ENCODE measurements at regions not wholly inside any gene's neighbourhood (a gene's known extent, or its start where the extent isn't known, plus 50 kb on each side); places are given as distances from the start of the nearest gene placed in this dataset.

DNA sequence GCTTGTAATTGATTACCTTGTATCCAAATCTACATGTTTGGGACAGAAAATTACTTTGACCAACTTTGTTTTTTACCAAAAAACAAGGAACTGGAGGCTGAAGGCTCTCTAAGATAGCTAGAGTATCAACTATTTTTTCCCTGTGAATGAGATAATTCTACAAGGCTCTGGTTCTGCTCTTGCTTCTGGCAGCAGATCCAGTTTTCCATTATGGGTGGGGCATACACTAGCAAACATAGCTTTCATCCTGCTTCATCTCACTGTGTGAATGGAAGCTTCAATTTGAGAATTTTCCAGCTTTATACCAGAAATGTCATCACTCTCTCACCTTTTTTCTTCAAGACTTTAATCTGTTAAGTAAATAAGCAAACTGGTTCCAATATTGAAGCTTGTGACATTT lies 249.7 kb downstream of the RPRM start:
- H3K4me1 ChIP-seq (ENCODE audit: low read length) = peaks cover 9% of the 10 kb centered on the region; the same call in 1 of the 2 replicates
- H3K79me2 ChIP-seq (ENCODE audit: low read length) = peaks cover 67% of the 10 kb centered on the region
- no peaks in the 10 kb centered on the region for H3K27me3 ChIP-seq (replicated peaks; ENCODE audit: insufficient read depth, low read length)
- H3K9me3 ChIP-seq (replicated peaks; ENCODE audit: insufficient read depth, low read length) = no peaks in the 10 kb centered on the region
- H3K4me2 ChIP-seq (ENCODE audit: low read depth, low read length) = no peak overlapping the region
- DNase-seq = no peak
- TF ChIP-seq EZH2 (optimal IDR thresholded peaks at IDR 0.05; ENCODE audit: low read depth, low read length) (no peak), EZH2phosphoT487 (IDR thresholded peaks at IDR 0.05; ENCODE audit: low read length) (no peak), CTCF (IDR thresholded peaks at IDR 0.05; ENCODE audit: low read length) (no peak)
- peaks cover 5% of the 10 kb centered on the region; the same call in 1 of the 2 replicates for H4K20me1 ChIP-seq (ENCODE audit: insufficient read depth, low read length)
- H3K4me3 ChIP-seq (ENCODE audit: low read length) = no peak overlapping the region
- no peaks in the 10 kb centered on the region; the same call in 1 of the 2 replicates for H3K36me3 ChIP-seq (replicated peaks; ENCODE audit: insufficient read depth, low read length)
- no peak overlapping the region for H3K27ac ChIP-seq (ENCODE audit: low read length)
- no peak overlapping the region for H2AFZ ChIP-seq (ENCODE audit: low read length)
- H3K9me2 ChIP-seq (replicated peaks; ENCODE audit: insufficient read depth, low read length) = no peaks in the 10 kb centered on the region
- H3K9ac ChIP-seq (ENCODE audit: low read length) = no peak overlapping the region
- no peaks in the 10 kb centered on the region for H3F3A ChIP-seq (ENCODE audit: insufficient read depth, low read length)

- TF ChIP-seq EZH2 (optimal IDR thresholded peaks at IDR 0.05; ENCODE audit: low read depth, low read length) = no peak
- TF ChIP-seq CTCF (IDR thresholded peaks at IDR 0.05; ENCODE audit: low read length) = no peak
- no peak overlapping the region for H3K4me3 ChIP-seq (ENCODE audit: low read length)
- H3K9ac ChIP-seq (ENCODE audit: low read length) = no peak overlapping the region
- H3K79me2 ChIP-seq (ENCODE audit: low read length) = peaks cover 65% of the 10 kb centered on the region
- H3K9me3 ChIP-seq (replicated peaks; ENCODE audit: insufficient read depth, low read length) = no peaks in the 10 kb centered on the region
- H3K9me2 ChIP-seq (replicated peaks; ENCODE audit: insufficient read depth, low read length) = no peaks in the 10 kb centered on the region
- no peak overlapping the region for H3K4me2 ChIP-seq (ENCODE audit: low read depth, low read length)
- peaks cover 5% of the 10 kb centered on the region; the same call in 1 of the 2 replicates for H4K20me1 ChIP-seq (ENCODE audit: insufficient read depth, low read length)
- no peaks in the 10 kb centered on the region for H3K27me3 ChIP-seq (replicated peaks; ENCODE audit: insufficient read depth, low read length)
- no peak overlapping the region for H2AFZ ChIP-seq (ENCODE audit: low read length)
- no peak overlapping the region for H3K27ac ChIP-seq (ENCODE audit: low read length)
- DNase-seq = no peak
- H3K4me1 ChIP-seq (ENCODE audit: low read length) = peaks cover 9% of the 10 kb centered on the region; the same call in 1 of the 2 replicates
- no peaks in the 10 kb centered on the region; the same call in 1 of the 2 replicates for H3K36me3 ChIP-seq (replicated peaks; ENCODE audit: insufficient read depth, low read length)
- no peaks in the 10 kb centered on the region; the same call in 1 of the 2 replicates for H3F3A ChIP-seq (ENCODE audit: insufficient read depth, low read length)
Measured at GRCh38 chr2:153227981-153228380, 250.6 kb downstream of the RPRM start.

DNA sequence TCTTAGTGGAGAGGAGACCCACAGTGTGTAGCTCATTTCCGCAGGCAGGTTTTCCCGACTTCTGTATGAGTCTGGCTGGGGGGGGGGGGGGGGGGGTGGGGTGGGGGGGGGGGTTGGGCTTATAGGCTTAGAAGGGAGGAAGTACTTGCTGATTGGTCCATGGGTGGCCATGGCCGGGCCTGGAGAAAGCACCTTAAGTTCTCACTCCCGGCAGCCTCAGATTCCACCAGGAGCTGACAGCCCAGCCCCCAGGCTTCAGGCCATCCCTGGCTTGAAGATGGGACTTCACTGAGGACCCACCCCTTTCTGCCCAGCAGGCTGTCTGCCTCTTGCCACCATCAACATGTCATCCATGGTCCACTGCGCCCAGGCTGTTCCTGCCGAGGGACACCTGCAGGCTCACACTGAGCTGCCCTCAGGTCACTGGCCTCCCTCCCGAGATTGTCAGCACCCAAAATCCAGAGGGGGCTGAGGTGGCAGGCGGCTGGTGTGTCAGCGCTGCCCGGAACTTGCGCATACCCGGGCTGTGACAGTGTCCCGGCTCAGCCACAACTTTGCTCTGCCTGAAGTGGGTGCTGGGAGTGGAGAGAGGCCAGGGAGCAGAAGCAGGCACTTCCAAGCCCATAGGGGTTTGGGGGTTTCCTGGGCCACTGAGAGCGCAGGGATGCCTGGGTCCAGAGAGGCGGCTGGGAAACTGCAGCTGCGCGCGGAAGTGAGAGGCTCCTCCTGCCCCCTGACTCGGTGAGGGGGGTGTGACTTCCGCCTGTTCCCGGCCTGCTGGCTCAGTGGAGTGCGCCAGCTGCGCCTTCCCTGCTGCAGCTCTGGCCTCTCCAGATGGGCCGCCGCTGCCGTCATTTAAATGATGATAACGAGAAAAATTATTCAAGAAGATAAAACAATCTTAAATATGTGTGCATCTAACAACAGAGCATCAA lies 256.1 kb downstream of the RPRM start:
- Histone ChIP-seq H3K36me3 (replicated peaks; ENCODE audit: insufficient read depth, low read length) (no peaks in the 10 kb centered on the region), H3K27ac (ENCODE audit: low read length) (no peak overlapping the region), H4K20me1 (ENCODE audit: insufficient read depth, low read length) (peaks cover 13% of the 10 kb centered on the region; the same call in 1 of the 2 replicates), H3K79me2 (ENCODE audit: low read length) (peaks cover 65% of the 10 kb centered on the region), H3K4me2 (ENCODE audit: low read depth, low read length) (no peak overlapping the region), H3K9me2 (replicated peaks; ENCODE audit: insufficient read depth, low read length) (no peaks in the 10 kb centered on the region), H3K9me3 (replicated peaks; ENCODE audit: insufficient read depth, low read length) (no peaks in the 10 kb centered on the region), H3K4me1 (ENCODE audit: low read length) (peaks cover 8% of the 10 kb centered on the region; the same call in 1 of the 2 replicates), H2AFZ (ENCODE audit: low read length) (no peak overlapping the region), H3K27me3 (replicated peaks; ENCODE audit: insufficient read depth, low read length) (no peaks in the 10 kb centered on the region), H3K4me3 (ENCODE audit: low read length) (no peak overlapping the region), H3F3A (ENCODE audit: insufficient read depth, low read length) (no peaks in the 10 kb centered on the region; the same call in 1 of the 2 replicates), H3K9ac (ENCODE audit: low read length) (no peak overlapping the region)
- no peak for TF ChIP-seq EZH2phosphoT487 (IDR thresholded peaks at IDR 0.05; ENCODE audit: low read length)
- TF ChIP-seq CTCF (IDR thresholded peaks at IDR 0.05; ENCODE audit: low read length) = no peak
- TF ChIP-seq EZH2 (optimal IDR thresholded peaks at IDR 0.05; ENCODE audit: low read depth, low read length) = no peak
- DNase-seq = no peak

All from MM.1S (cell line).